Motor neuron (in vitro differentiated cells): ENCODE measurements at regions not wholly inside any gene's neighbourhood (a gene's known extent, or its start where the extent isn't known, plus 50 kb on each side); places are given as distances from the start of the nearest gene placed in this dataset.

ENCODE experiments used
- ATAC-seq, 8 experiments: fragments of 200-7000 bp; cut with Tn5 transposase; replicated peaks in 6 of 8; 2 replicates each; pipeline ENCODE4 v1.8.0; 2021; ENCODE audit warnings: mild to moderate bottlenecking in 8 of 8, moderate library complexity in 8 of 8
- H3K27ac ChIP-seq, 2 donors: fragments of 250-450 bp; sonication (Bioruptor Pico); 2 replicates each; pipeline ENCODE4 v1.9.0; 2021; ENCODE audit warnings: antibody characterized with exemption in 2 of 2, mild to moderate bottlenecking in 2 of 2, moderate library complexity in 1 of 2
- H3K4me1 ChIP-seq, 2 donors: fragments of 250-450 bp; sonication (Bioruptor Pico); replicated peaks in 1 of 2; 2 replicates each; pipeline ENCODE4 v1.6.1; 2021; ENCODE audit warnings: antibody characterized with exemption in 2 of 2, mild to moderate bottlenecking in 2 of 2, moderate library complexity in 1 of 2
- H3K4me3 ChIP-seq, 5 donors: fragments of 250-450 bp; sonication (Bioruptor Pico); 2 replicates each; pipeline ENCODE4 v1.9.0; 2021; ENCODE audit warnings: antibody characterized with exemption in 5 of 5, mild to moderate bottlenecking in 5 of 5, moderate library complexity in 4 of 5
- WGBS, 10 experiments: fragments of 450-650 bp; shearing (Covaris generic); methylation state at CpG; one replicate each; pipeline ENCODE4 v1.0.0; 2022; 5-methylcytosine and 5-hydroxymethylcytosine counted together
- in situ Hi-C, 9 experiments: fragments of 400-800 bp; cut with MboI; loops; one replicate each; pipeline ENCODE4 v1.15.0; 2021; ENCODE audit warnings: low sequenced_read_pairs in 9 of 9, low pct_unique_long_range_greater_than_20kb in 2 of 9; ENCODE audit not compliant: unreplicated experiment in 9 of 9

DNA sequence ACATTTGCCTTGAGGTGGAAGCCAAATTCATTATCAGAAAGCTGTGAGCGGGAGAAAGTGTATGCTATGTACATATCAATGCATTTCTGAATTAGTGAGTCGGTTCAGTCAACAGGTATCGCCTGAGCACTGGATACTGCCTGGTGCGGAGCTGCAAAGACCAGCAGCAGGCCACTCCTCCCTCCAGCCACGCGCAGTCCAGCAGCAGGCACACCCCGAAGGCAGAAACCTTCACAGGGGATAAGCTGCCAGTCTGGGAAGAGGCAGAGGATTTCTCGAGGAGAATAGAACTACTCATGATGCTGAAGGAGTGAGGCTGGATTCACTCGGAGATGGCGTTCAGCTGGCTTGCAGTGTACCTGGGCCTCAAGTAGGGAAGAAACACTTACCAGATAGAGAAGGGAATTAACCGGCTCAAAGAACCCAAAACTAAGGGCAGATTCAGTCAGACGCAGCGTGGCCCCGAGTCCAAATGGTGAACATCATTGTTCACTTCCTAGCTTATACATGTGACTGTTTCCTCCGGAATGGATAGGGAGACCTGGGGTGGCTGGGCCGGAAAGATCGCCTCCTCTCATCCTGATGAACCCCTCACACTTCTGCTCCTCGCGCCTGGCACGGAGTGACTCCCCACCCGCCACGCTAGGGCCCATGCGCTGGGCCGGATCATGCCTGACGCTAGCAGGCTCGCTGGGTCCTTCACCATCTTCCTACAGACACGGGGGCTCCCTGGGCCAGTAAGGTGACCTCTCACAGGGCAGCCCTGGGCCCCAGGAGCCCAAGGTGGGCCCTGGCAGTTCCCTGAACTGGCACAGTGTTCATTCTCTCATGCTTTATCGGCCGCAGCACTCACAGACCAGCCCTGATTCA is 78.1 kb upstream of the SPATA31C2 start:
- in situ Hi-C loops: no loop called here
- Histone ChIP-seq H3K27ac (no peak overlapping the region), H3K4me3 (no peak overlapping the region), H3K4me1 (peaks cover 0 to 3% of the 10 kb centered on the region in 2 donors)
- WGBS, 10 experiments: 17 to 100% (median 86%) methylated on average over 1 to 13 of the region's 29 CpGs; no CpG with 5 or more reads in 1 of the 10 experiments
- ATAC-seq: peak in 4 of 8 experiments; percentile 25 to 79 (median 62)

DNA sequence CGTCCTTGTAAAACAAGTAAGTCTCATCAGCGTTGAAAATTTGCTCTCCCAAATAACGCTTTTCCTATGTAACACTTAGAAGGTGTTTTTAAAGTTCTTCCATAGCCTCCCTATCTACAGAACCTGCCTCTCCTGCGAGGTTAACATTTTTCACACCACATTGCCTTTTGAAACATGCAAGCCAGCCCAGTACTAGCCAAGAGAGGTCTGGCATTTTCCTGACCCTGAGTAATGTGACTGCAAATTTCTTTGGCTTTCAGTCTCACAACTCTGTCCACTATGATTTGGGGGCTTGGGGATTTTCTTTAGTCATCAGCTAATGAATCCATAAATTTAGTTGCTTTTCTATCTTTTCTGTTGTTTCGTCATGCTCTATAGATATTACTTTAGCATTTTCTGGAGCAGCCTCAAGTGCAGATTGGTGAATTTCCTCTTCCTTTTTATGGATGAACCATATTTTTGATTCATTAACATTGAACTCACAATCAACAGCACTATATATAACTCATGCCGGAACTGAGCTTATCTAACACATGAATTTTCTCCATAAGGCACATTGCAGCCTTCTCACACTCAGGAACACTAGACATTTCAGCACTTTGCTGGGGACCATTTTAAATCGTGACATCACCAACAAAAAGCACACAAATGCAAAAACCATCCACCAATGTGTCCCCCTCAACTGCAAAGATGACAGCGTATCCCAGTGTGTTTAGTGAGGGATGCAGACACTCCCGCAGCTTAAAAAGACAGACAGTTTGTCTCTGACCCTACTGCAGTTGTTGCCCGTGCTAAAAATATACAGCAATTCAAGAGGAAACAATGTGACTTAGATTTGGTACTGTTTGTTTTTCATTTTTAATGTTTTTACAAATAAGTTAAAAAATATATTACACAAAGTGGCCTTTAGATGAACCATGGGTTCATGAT is 77.2 kb upstream of the SPATA31C2 start:
- no peak overlapping the region for H3K4me3 ChIP-seq
- 29 to 88% (median 70%) methylated on average over 2 to 9 of the region's 10 CpGs for WGBS, 10 experiments
- H3K27ac ChIP-seq: no peak overlapping the region
- H3K4me1 ChIP-seq: peaks cover 0 to 3% of the 10 kb centered on the region in 2 donors
- ATAC-seq: peak in 4 of 8 experiments; percentile 23 to 77 (median 50)
- in situ Hi-C loops: no loop called here

DNA sequence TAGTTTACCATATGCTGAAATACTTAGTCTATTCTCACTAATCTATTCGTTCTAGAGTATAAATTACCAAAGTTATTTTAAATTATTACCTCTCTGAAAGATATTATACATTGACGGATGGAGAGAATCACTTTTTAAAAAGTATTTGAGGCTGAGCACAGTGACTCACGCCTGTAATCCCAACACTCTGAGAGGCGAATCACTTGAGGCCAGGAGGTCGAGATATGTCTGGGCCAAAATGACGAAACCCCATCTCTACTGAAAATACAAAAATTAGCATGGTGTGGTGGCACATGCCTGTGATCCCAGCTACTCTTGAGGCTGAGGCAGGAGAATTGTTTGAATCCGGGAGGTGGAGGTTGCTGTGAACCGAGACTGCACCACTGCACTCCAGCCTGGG is 64.0 kb upstream of the SPATA31C2 start:
- 0 to 86% (median 67%) methylated on average over 1 to 8 of the region's 8 CpGs for WGBS, 10 experiments
- in situ Hi-C loops: no loop called here
- Histone ChIP-seq H3K27ac (no peak overlapping the region), H3K4me1 (peaks cover 9 to 10% of the 10 kb centered on the region in 2 donors), H3K4me3 (no peak overlapping the region)
- no peak for ATAC-seq

DNA sequence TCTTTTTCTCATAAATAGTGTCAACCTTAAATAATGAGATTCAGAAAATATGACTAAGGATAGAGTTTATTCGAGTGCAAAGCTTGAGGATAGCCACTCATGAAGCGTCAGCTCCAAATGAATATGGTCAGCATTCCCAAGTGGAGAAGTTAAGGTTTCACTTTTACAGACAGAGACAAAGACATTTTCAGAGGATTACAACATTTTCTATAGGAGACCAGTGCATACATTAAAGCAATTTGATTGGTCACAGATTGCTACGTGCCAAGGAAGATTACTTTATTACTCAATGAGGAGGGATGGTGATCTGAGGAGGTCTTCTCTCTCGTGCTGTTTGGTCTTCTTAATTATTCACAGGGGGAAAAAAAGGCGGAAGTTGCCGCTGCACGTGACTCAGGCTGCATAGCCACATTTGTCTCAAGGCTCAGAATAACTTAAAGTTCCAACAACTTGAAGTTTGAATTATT is 60.1 kb upstream of the SPATA31C2 start:
- Histone ChIP-seq H3K4me3 (no peak overlapping the region), H3K27ac (no peak overlapping the region), H3K4me1 (peaks cover 13 to 16% of the 10 kb centered on the region in 2 donors)
- peak in 3 of 8 experiments; percentile 13 to 53 (median 41) for ATAC-seq
- 0 to 89% (median 68%) methylated on average over 3 to 7 of the region's 7 CpGs; no CpG with 5 or more reads in 1 of the 10 experiments for WGBS, 10 experiments
- in situ Hi-C loops: no loop called here

DNA sequence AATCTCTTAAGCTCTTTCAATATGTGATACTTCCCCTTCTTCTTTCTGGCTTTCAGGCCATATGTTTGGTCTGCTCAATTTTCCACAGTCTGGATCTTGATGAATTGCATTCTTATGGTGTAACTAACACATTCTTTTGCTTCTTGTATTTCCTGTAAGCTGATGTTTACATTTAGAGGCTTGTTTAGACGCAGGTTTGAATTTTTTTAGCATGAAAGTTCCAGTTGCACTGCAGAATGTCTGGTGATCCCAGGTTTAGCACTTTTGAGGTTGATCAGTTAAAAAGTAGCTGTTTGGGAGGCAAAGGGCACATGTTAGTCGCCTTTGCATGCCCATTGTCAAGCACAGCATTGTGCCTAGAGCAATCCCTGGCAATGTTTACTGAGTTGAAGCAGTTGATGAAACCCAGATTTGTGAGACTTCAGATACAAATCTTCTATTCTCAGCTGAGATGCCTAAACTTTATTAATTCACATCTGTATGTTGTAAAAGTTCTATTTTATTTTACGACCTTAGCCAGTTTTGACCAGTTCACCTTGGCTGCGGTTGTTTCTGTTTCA is 59.6 kb upstream of the SPATA31C2 start:
- Histone ChIP-seq H3K4me3 (no peak overlapping the region), H3K27ac (no peak overlapping the region), H3K4me1 (peaks cover 13 to 16% of the 10 kb centered on the region in 2 donors)
- in situ Hi-C loops: no loop called here
- peak in 4 of 8 experiments; percentile 21 to 58 (median 40) for ATAC-seq
- WGBS, 10 experiments: 0 to 80% (median 38%) methylated on average over 1 to 4 of the region's 4 CpGs; no CpG with 5 or more reads in 2 of the 10 experiments

DNA sequence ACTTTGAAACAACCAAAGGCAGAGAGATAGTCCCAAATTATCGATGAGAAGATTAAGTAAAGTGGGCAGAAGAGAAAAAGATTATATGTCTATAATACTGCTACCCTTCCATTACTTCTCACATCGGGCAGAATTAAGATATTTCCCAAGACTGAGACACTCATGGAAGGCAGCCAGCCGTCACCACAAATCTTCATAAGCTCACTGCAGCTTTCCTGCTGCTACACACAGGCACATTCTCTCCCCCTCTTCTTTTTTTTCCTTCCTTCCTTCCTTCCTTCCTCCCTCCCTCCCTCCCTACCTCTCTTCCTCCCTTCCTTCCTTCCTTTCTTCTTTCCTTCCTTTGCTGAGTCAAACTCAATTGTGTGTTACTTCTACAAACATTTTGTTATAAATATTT is 58.7 kb upstream of the SPATA31C2 start:
- H3K27ac ChIP-seq: no peak overlapping the region
- H3K4me3 ChIP-seq: no peak overlapping the region
- in situ Hi-C loops: no loop called here
- H3K4me1 ChIP-seq: peaks cover 13 to 16% of the 10 kb centered on the region in 2 donors
- WGBS, 10 experiments: 0 to 100% (median 63%) methylated on average over 1 to 3 of the region's 3 CpGs; no CpG with 5 or more reads in 1 of the 10 experiments
- peak in 4 of 8 experiments; percentile 4 to 43 (median 17) for ATAC-seq

DNA sequence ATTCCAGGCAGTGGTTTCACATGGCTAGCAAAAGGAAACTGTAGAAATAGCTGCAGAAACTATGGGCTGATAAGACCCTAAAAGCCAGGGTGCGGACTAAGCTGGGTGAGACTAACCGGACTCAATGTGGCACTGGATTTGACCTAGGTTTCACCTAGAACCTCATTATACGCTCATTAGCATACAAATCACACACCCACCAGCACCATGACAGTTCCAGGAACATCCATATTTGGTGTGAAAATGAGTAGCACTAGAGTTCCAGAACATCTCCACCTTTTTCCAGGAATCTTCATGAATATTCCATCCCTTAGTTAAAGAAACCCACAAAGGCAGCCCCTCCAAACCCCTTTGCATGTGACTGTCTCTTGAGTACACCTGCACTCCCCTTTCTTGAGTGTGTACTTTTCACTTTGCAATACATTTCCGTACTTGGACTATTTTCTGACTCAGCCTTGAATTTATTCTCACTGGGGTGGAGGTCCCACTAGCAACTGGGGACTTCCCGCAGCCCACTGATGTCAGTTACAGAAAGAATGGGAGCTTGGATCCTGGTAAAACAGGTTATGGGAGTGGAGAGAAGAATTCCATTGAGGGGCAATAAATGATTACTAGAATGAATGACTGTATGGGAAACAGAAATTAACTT is 58.0 kb upstream of the SPATA31C2 start:
- Histone ChIP-seq H3K4me3 (no peak overlapping the region), H3K4me1 (peaks cover 13 to 16% of the 10 kb centered on the region in 2 donors), H3K27ac (no peak overlapping the region)
- in situ Hi-C loops: no loop called here
- ATAC-seq: peak in 3 of 8 experiments; percentile 66 to 71 (median 68)
- WGBS, 10 experiments: 60 to 100% (median 86%) methylated on average over 1 to 5 of the region's 5 CpGs; no CpG with 5 or more reads in 1 of the 10 experiments

DNA sequence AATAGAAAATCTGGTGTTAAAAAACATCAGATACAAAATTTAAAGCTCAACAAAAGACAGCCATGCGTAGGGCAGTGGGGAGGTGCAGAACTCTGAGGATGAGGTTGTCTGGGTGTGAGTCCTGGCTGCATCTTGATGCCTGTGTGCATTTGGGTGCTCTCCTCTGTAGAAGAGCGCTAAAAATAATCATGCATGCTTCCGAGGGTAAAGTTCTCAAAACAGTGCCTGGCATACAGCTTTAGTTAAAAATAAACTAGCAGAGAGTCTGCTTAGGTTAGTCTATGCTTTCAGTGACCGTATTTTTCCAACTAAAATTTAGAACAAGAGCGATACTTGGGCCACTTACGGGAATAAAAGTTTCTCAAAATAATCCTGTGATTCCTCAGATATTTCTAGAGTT is 55.5 kb upstream of the SPATA31C2 start:
- in situ Hi-C loops: no loop called here
- 79 to 100% (median 91%) methylated on average over 1 to 6 of the region's 6 CpGs; no CpG with 5 or more reads in 1 of the 10 experiments for WGBS, 10 experiments
- Histone ChIP-seq H3K27ac (no peak overlapping the region), H3K4me3 (no peak overlapping the region), H3K4me1 (peaks cover 13 to 16% of the 10 kb centered on the region in 2 donors)
- ATAC-seq: no peak

DNA sequence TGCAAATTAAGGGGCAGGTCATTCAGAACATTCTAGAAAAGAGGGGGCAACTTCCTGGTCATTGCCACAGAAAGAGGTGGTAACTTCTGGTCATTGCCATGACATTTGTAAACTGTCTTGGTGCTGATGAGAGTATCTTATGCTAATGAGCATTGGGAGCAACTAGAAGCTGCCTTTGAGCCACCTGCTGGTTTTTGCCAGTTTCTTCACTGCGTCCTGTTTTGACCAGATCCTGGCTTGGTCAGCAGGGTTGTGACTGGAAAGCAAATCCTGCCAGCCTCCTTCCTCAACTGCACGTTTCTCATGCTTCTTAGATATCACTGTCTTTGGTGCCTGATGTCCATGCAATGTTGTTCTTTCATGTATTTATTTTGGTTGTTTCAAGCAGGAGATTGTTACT is 53.2 kb upstream of the SPATA31C2 start:
- ATAC-seq: peak in 5 of 8 experiments; percentile 47 to 60 (median 55)
- Histone ChIP-seq H3K27ac (no peak overlapping the region), H3K4me3 (no peak overlapping the region), H3K4me1 (peaks cover 0 to 2% of the 10 kb centered on the region in 2 donors)
- in situ Hi-C loops: no loop called here
- WGBS, 10 experiments: 36 to 80% (median 49%) methylated on average over 1 to 2 of the region's 2 CpGs; no CpG with 5 or more reads in 2 of the 10 experiments

DNA sequence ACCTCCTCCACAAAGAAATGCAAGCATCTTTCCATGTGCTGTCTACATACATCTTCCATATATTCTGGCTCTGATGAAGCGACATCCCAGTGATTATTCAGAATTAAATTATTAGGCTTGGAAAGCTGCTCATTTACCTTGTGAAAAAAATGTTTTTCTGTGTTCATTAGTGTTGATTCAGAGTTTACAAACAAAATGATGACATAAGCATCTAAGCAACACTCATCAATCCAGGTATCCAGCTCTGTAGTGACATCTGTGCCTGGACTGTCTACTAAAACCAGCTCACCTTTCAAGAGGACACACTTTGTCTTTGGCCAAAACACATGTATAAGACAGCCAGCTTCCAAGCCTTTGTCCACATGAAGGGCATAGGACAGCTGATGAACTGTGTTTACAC is 51.1 kb upstream of the SPATA31C2 start:
- in situ Hi-C loops: no loop called here
- Histone ChIP-seq H3K4me3 (no peak overlapping the region), H3K27ac (no peak overlapping the region), H3K4me1 (no peaks in the 10 kb centered on the region)
- WGBS, 10 experiments: 50 to 93% (median 89%) methylated on average over 1 of the region's 1 CpG; no CpG with 5 or more reads in 5 of the 10 experiments
- no peak for ATAC-seq
